ENCODE measurements at regions not wholly inside any gene's neighbourhood (a gene's known extent, or its start where the extent isn't known, plus 50 kb on each side); places are given as distances from the start of the nearest gene placed in this dataset.
"Not testable (repeated sequence)": the region's sequence is repeated elsewhere in the genome, so short reads cannot be mapped to it uniquely, and the experiment has no call there.

DNA sequence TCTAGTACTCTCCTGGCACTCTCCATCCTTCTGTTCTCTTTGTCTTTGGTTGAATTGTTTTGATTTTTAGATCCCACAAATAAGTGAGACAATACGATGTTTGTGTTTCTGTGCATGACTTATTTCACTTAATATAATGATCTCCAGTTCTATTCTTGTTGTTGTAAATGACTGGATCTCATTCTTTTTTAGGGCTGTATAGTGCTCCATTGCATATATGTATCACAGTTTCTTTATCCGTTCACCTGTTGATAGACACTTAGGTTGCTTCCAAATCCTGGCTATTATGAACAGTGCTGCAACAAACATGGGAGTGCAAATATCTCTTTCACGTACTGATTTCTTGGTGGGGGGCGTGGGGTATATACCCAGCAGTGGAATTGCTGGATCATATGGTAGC lies 245.0 kb downstream of the ADCYAP1 start:
- TF ChIP-seq CTCF (IDR thresholded peaks at IDR 0.05) (no peak), ZFX (IDR thresholded peaks at IDR 0.05; ENCODE audit: borderline replicate concordance) (no peak)

DNA sequence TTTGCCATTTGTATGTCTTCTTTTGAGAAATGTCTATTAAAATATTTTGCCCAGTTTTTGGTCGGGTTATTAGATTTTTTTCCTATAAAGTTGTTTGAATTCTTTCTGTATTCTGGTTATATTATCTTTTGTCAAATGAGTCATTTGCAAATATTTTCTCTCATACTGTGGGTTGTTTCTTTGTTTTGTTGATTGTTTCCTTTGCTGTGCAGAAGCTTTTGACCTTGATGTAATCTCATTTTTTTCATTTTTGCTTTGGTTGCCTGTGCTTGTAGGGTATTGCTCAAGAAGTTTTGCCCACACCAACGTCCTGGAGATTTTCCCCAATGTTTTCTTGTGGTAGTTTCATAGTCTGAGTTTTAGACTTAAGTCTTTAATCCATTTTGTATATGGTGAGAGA lies 245.7 kb downstream of the ADCYAP1 start:
- TF ChIP-seq ZFX (IDR thresholded peaks at IDR 0.05; ENCODE audit: borderline replicate concordance) (no peak), CTCF (IDR thresholded peaks at IDR 0.05) (no peak)
- H3K27ac ChIP-seq: no peak overlapping the region

More for the DNA sequence above, 245.0 kb downstream of the ADCYAP1 start:
- H3K27ac ChIP-seq: no peak overlapping the region

DNA sequence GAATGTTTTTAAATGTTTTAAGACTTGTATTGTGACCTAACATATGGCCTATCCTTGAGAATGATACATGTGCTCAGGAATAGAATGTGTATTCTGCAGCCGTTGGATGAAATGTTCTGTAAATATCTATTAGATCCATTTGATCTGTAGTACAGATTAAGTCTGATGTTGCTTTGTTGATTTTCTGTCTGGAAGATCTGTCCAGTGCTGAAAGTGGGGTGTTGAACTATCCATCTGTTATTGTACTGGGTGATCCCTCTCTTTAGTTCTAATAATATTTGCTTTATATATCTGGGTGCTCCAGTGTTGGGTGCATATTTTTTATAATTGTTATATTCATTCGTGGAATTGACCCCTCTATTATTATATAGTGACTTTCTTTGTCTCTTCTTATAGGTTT lies 248.3 kb downstream of the ADCYAP1 start:
- not testable (repeated sequence) for H3K27ac ChIP-seq

GRCh38 chr18:1173593-1173992 lies 268.9 kb downstream of the ADCYAP1 start:
- TF ChIP-seq CTCF (IDR thresholded peaks at IDR 0.05): no peak
- TF ChIP-seq ZFX (IDR thresholded peaks at IDR 0.05; ENCODE audit: borderline replicate concordance): no peak
- no peak overlapping the region for H3K27ac ChIP-seq

DNA sequence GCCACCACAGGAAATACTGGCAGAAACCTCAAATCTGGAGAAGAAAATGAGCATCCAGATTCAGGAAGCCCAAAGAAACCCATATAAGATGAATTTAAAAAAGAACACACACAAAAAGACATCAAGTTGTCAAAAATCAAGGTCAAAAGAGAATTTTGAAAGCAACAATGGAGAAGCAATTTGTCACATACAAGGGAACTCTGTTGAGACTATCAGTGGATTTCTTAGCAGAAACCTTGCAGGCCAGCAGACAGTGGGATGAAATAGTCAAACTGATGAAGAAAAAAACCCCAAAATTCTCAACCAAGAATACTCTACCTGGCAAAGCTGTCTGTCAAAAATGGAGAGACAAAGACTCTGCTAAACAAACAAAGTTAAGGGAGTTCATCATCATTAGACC lies 272.6 kb downstream of the ADCYAP1 start:
- no peak for TF ChIP-seq CTCF (IDR thresholded peaks at IDR 0.05)
- TF ChIP-seq ZFX (IDR thresholded peaks at IDR 0.05; ENCODE audit: borderline replicate concordance): no peak
- no peak overlapping the region for H3K27ac ChIP-seq

GRCh38 chr18:1191341-1191740 lies 286.7 kb downstream of the ADCYAP1 start:
- TF ChIP-seq ZFX (IDR thresholded peaks at IDR 0.05; ENCODE audit: borderline replicate concordance) (no peak), CTCF (IDR thresholded peaks at IDR 0.05) (no peak)
- H3K27ac ChIP-seq: no peak overlapping the region

- no peak for TF ChIP-seq CTCF (IDR thresholded peaks at IDR 0.05)
- no peak for TF ChIP-seq ZFX (IDR thresholded peaks at IDR 0.05; ENCODE audit: borderline replicate concordance)
- no peak overlapping the region for H3K27ac ChIP-seq
Measured at GRCh38 chr18:1213126-1213525, 308.5 kb downstream of the ADCYAP1 start.

GRCh38 chr18:1222880-1223279 lies 318.2 kb downstream of the ADCYAP1 start:
- peak overlapping the region; percentile 16 for H3K27ac ChIP-seq
- TF ChIP-seq CTCF (IDR thresholded peaks at IDR 0.05) (no peak), ZFX (IDR thresholded peaks at IDR 0.05; ENCODE audit: borderline replicate concordance) (no peak)

Data from 22Rv1 (cell line).